ENCODE measurements at regions not wholly inside any gene's neighbourhood (a gene's known extent, or its start where the extent isn't known, plus 50 kb on each side); places are given as distances from the start of the nearest gene placed in this dataset.

- Histone ChIP-seq H3K36me3 (ENCODE audit: control insufficient read depth, insufficient read depth, low read length) (no peaks in the 10 kb centered on the region), H3K27me3 (replicated peaks; ENCODE audit: control insufficient read depth, insufficient read depth, low read length) (no peaks in the 10 kb centered on the region), H3K4me3 (replicated peaks; ENCODE audit: low read depth, low read length) (no peak overlapping the region)
- no peak for DNase-seq (ENCODE audit: extremely low read depth, insufficient read length)
- no peak for TF ChIP-seq CTCF (IDR thresholded peaks at IDR 0.05; ENCODE audit: insufficient read depth, low read length, poor library complexity, severe bottlenecking)
These were observed 453.3 kb downstream of the TSHZ3 start for GRCh38 chr19:30895946-30896345.

- DNase-seq (ENCODE audit: extremely low read depth, insufficient read length) = no peak
- no peaks in the 10 kb centered on the region for H3K27me3 ChIP-seq (replicated peaks; ENCODE audit: control insufficient read depth, insufficient read depth, low read length)
- no peaks in the 10 kb centered on the region for H3K36me3 ChIP-seq (ENCODE audit: control insufficient read depth, insufficient read depth, low read length)
- no peak overlapping the region for H3K4me3 ChIP-seq (replicated peaks; ENCODE audit: low read depth, low read length)
- no peak for TF ChIP-seq CTCF (IDR thresholded peaks at IDR 0.05; ENCODE audit: insufficient read depth, low read length, poor library complexity, severe bottlenecking)
These were observed 458.2 kb downstream of the TSHZ3 start for GRCh38 chr19:30891051-30891450.

- no peak overlapping the region for H3K4me3 ChIP-seq (replicated peaks; ENCODE audit: low read depth, low read length)
- no peaks in the 10 kb centered on the region for H3K27me3 ChIP-seq (replicated peaks; ENCODE audit: control insufficient read depth, insufficient read depth, low read length)
- no peak for DNase-seq (ENCODE audit: extremely low read depth, insufficient read length)
- no peak for TF ChIP-seq CTCF (IDR thresholded peaks at IDR 0.05; ENCODE audit: insufficient read depth, low read length, poor library complexity, severe bottlenecking)
- no peaks in the 10 kb centered on the region for H3K36me3 ChIP-seq (ENCODE audit: control insufficient read depth, insufficient read depth, low read length)
These were observed 459.2 kb downstream of the TSHZ3 start for GRCh38 chr19:30890033-30890432.

GRCh38 chr19:30888937-30889336 lies 460.3 kb downstream of the TSHZ3 start:
- Histone ChIP-seq H3K27me3 (replicated peaks; ENCODE audit: control insufficient read depth, insufficient read depth, low read length) (no peaks in the 10 kb centered on the region), H3K4me3 (replicated peaks; ENCODE audit: low read depth, low read length) (no peak overlapping the region), H3K36me3 (ENCODE audit: control insufficient read depth, insufficient read depth, low read length) (no peaks in the 10 kb centered on the region)
- no peak for DNase-seq (ENCODE audit: extremely low read depth, insufficient read length)
- no peak for TF ChIP-seq CTCF (IDR thresholded peaks at IDR 0.05; ENCODE audit: insufficient read depth, low read length, poor library complexity, severe bottlenecking)

- no peak overlapping the region for H3K4me3 ChIP-seq (replicated peaks; ENCODE audit: low read depth, low read length)
- DNase-seq (ENCODE audit: extremely low read depth, insufficient read length) = no peak
- no peaks in the 10 kb centered on the region for H3K27me3 ChIP-seq (replicated peaks; ENCODE audit: control insufficient read depth, insufficient read depth, low read length)
- no peak for TF ChIP-seq CTCF (IDR thresholded peaks at IDR 0.05; ENCODE audit: insufficient read depth, low read length, poor library complexity, severe bottlenecking)
- no peaks in the 10 kb centered on the region for H3K36me3 ChIP-seq (ENCODE audit: control insufficient read depth, insufficient read depth, low read length)
These were observed 462.2 kb downstream of the TSHZ3 start for GRCh38 chr19:30887042-30887441.

- no peak for TF ChIP-seq CTCF (IDR thresholded peaks at IDR 0.05; ENCODE audit: insufficient read depth, low read length, poor library complexity, severe bottlenecking)
- H3K36me3 ChIP-seq (ENCODE audit: control insufficient read depth, insufficient read depth, low read length) = no peaks in the 10 kb centered on the region
- no peak overlapping the region for H3K4me3 ChIP-seq (replicated peaks; ENCODE audit: low read depth, low read length)
- DNase-seq (ENCODE audit: extremely low read depth, insufficient read length) = no peak
- no peaks in the 10 kb centered on the region for H3K27me3 ChIP-seq (replicated peaks; ENCODE audit: control insufficient read depth, insufficient read depth, low read length)
These were observed 463.0 kb downstream of the TSHZ3 start for GRCh38 chr19:30886222-30886621.
